SH-SY5Y (cell line): ENCODE measurements at regions not wholly inside any gene's neighbourhood (a gene's known extent, or its start where the extent isn't known, plus 50 kb on each side); places are given as distances from the start of the nearest gene placed in this dataset.

Experiments used
- GATA2 ChIP-seq: IDR thresholded peaks from 2 replicates; pipeline ENCODE4 v1.6.1; 2011; ENCODE audit warnings: mild to moderate bottlenecking, low read depth, low read length
- GATA3 ChIP-seq: IDR thresholded peaks from 2 replicates; pipeline ENCODE4 v1.6.1; 2011; ENCODE audit warnings: low read depth, mild to moderate bottlenecking, low read length, moderate library complexity

- TF ChIP-seq GATA3 (no peak), GATA2 (no peak)
Measured at GRCh38 chr3:73681198-73681597, 56.5 kb upstream of the PDZRN3 start.
